ENCODE measurements at regions not wholly inside any gene's neighbourhood (a gene's known extent, or its start where the extent isn't known, plus 50 kb on each side); places are given as distances from the start of the nearest gene placed in this dataset.
"Not testable (repeated sequence)": the region's sequence is repeated elsewhere in the genome, so short reads cannot be mapped to it uniquely, and the experiment has no call there.

GRCh38 chr12:18837025-18837424 is 99.1 kb downstream of the CAPZA3 start:
- H3K9ac ChIP-seq (ENCODE audit: low read length) = no peak overlapping the region
- H3K9me2 ChIP-seq (replicated peaks; ENCODE audit: insufficient read depth, low read length) = no peaks in the 10 kb centered on the region

DNA sequence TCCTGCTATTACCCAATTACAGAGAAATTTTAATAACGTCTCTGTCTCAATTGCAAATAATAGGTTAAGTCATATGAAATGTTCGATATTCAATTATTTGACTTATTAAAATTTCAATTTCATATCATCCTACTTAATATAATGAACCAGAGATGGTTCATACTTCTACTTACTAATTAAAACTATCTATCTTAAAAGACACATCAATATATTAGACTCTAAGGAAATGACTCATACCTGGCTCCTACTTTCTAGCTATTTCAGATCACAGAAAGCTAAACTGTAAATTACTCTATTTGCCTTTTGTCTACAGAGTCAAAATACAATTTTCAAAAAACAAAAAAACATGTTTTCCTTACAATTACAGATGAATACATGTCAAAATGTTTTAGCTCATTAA is 99.6 kb downstream of the CAPZA3 start:
- Histone ChIP-seq H3K36me3 (replicated peaks; ENCODE audit: insufficient read depth, low read length) (no peaks in the 10 kb centered on the region), H3K9ac (ENCODE audit: low read length) (no peak overlapping the region), H3K4me2 (ENCODE audit: low read depth, low read length) (no peak overlapping the region), H4K20me1 (ENCODE audit: insufficient read depth, low read length) (no peaks in the 10 kb centered on the region), H3K4me1 (ENCODE audit: low read length) (no peaks in the 10 kb centered on the region), H3K79me2 (ENCODE audit: low read length) (no peaks in the 10 kb centered on the region), H3K9me3 (replicated peaks; ENCODE audit: insufficient read depth, low read length) (no peaks in the 10 kb centered on the region), H3K4me3 (ENCODE audit: low read length) (no peak overlapping the region), H3K27ac (ENCODE audit: low read length) (no peak overlapping the region), H3K27me3 (replicated peaks; ENCODE audit: insufficient read depth, low read length) (no peaks in the 10 kb centered on the region), H3K9me2 (replicated peaks; ENCODE audit: insufficient read depth, low read length) (no peaks in the 10 kb centered on the region), H2AFZ (ENCODE audit: low read length) (no peak overlapping the region), H3F3A (ENCODE audit: insufficient read depth, low read length) (no peaks in the 10 kb centered on the region)
- DNase-seq = no peak
- TF ChIP-seq, protein P1, sequence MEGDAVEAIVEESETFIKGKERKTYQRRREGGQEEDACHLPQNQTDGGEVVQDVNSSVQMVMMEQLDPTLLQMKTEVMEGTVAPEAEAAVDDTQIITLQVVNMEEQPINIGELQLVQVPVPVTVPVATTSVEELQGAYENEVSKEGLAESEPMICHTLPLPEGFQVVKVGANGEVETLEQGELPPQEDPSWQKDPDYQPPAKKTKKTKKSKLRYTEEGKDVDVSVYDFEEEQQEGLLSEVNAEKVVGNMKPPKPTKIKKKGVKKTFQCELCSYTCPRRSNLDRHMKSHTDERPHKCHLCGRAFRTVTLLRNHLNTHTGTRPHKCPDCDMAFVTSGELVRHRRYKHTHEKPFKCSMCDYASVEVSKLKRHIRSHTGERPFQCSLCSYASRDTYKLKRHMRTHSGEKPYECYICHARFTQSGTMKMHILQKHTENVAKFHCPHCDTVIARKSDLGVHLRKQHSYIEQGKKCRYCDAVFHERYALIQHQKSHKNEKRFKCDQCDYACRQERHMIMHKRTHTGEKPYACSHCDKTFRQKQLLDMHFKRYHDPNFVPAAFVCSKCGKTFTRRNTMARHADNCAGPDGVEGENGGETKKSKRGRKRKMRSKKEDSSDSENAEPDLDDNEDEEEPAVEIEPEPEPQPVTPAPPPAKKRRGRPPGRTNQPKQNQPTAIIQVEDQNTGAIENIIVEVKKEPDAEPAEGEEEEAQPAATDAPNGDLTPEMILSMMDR (IDR thresholded peaks at IDR 0.05; ENCODE audit: low read length) = no peak
- TF ChIP-seq EZH2phosphoT487 (IDR thresholded peaks at IDR 0.05; ENCODE audit: low read length) (no peak), EZH2 (optimal IDR thresholded peaks at IDR 0.05; ENCODE audit: low read depth, low read length) (no peak)

More at GRCh38 chr12:18837025-18837424, 99.1 kb downstream of the CAPZA3 start:
- no peaks in the 10 kb centered on the region for H3K9me3 ChIP-seq (replicated peaks; ENCODE audit: insufficient read depth, low read length)
- H3K79me2 ChIP-seq (ENCODE audit: low read length) = no peaks in the 10 kb centered on the region
- no peak overlapping the region for H3K4me3 ChIP-seq (ENCODE audit: low read length)
- TF ChIP-seq, protein P1 (IDR thresholded peaks at IDR 0.05; ENCODE audit: low read length) = no peak
- no peak for TF ChIP-seq EZH2 (optimal IDR thresholded peaks at IDR 0.05; ENCODE audit: low read depth, low read length)
- no peaks in the 10 kb centered on the region for H3F3A ChIP-seq (ENCODE audit: insufficient read depth, low read length)
- no peaks in the 10 kb centered on the region for H4K20me1 ChIP-seq (ENCODE audit: insufficient read depth, low read length)
- H3K27ac ChIP-seq (ENCODE audit: low read length) = no peak overlapping the region
- H3K4me2 ChIP-seq (ENCODE audit: low read depth, low read length) = no peak overlapping the region
- DNase-seq = no peak
- H2AFZ ChIP-seq (ENCODE audit: low read length) = no peak overlapping the region
- H3K27me3 ChIP-seq (replicated peaks; ENCODE audit: insufficient read depth, low read length) = no peaks in the 10 kb centered on the region
- no peaks in the 10 kb centered on the region for H3K36me3 ChIP-seq (replicated peaks; ENCODE audit: insufficient read depth, low read length)
- H3K4me1 ChIP-seq (ENCODE audit: low read length) = no peaks in the 10 kb centered on the region

- not testable (repeated sequence) for H4K20me1 ChIP-seq (ENCODE audit: insufficient read depth, low read length); H3K9me2 ChIP-seq (replicated peaks; ENCODE audit: insufficient read depth, low read length); H2AFZ ChIP-seq (ENCODE audit: low read length); DNase-seq; H3K4me1 ChIP-seq (ENCODE audit: low read length); H3K9me3 ChIP-seq (replicated peaks; ENCODE audit: insufficient read depth, low read length); H3K79me2 ChIP-seq (ENCODE audit: low read length); H3K27me3 ChIP-seq (replicated peaks; ENCODE audit: insufficient read depth, low read length); H3K36me3 ChIP-seq (replicated peaks; ENCODE audit: insufficient read depth, low read length); H3K4me2 ChIP-seq (ENCODE audit: low read depth, low read length); H3K27ac ChIP-seq (ENCODE audit: low read length); H3K4me3 ChIP-seq (ENCODE audit: low read length); H3K9ac ChIP-seq (ENCODE audit: low read length); H3F3A ChIP-seq (ENCODE audit: insufficient read depth, low read length)
Observed at GRCh38 chr12:18840997-18841396, 103.1 kb downstream of the CAPZA3 start.

DNA sequence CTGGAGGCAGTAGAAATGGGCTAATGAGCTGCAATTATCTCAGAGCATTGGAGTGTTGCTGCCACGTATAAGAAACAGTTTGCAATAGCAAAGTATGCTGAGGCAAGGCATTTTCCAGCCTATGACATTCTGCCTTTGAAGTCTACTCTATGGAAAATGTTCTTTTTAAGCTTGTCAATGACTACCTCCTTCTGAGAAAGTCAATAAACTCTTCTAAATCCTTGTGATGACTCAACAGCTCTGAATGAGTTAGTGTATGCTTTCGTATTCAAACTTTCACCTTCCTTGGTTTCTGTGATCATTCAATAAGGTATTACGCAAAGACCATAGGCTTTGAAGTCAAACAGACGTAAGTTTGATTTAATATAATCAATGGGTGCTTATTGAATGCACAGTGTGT is 111.2 kb downstream of the CAPZA3 start:
- TF ChIP-seq, protein P1 (IDR thresholded peaks at IDR 0.05; ENCODE audit: low read length) = no peak
- no peak for TF ChIP-seq EZH2phosphoT487 (IDR thresholded peaks at IDR 0.05; ENCODE audit: low read length)
- H3K9me2 ChIP-seq (replicated peaks; ENCODE audit: insufficient read depth, low read length) = no peaks in the 10 kb centered on the region
- H3K27ac ChIP-seq (ENCODE audit: low read length) = no peak overlapping the region
- no peaks in the 10 kb centered on the region for H3F3A ChIP-seq (ENCODE audit: insufficient read depth, low read length)
- no peak overlapping the region for H3K4me2 ChIP-seq (ENCODE audit: low read depth, low read length)
- no peak overlapping the region for H3K4me3 ChIP-seq (ENCODE audit: low read length)
- H3K4me1 ChIP-seq (ENCODE audit: low read length) = no peaks in the 10 kb centered on the region
- H3K9ac ChIP-seq (ENCODE audit: low read length) = no peak overlapping the region
- no peak overlapping the region for H2AFZ ChIP-seq (ENCODE audit: low read length)
- H3K36me3 ChIP-seq (replicated peaks; ENCODE audit: insufficient read depth, low read length) = no peaks in the 10 kb centered on the region
- no peaks in the 10 kb centered on the region for H3K27me3 ChIP-seq (replicated peaks; ENCODE audit: insufficient read depth, low read length)
- H3K9me3 ChIP-seq (replicated peaks; ENCODE audit: insufficient read depth, low read length) = no peaks in the 10 kb centered on the region
- DNase-seq = no peak
- no peaks in the 10 kb centered on the region for H4K20me1 ChIP-seq (ENCODE audit: insufficient read depth, low read length)
- H3K79me2 ChIP-seq (ENCODE audit: low read length) = no peaks in the 10 kb centered on the region
